ENCODE measurements at regions not wholly inside any gene's neighbourhood (a gene's known extent, or its start where the extent isn't known, plus 50 kb on each side); places are given as distances from the start of the nearest gene placed in this dataset. TPM values are rescaled to one million over a fixed set of nuclear protein-coding genes. Genes with fewer than 3 reads are reported as not detected.

- ChIA-PET POLR2A (interaction anchor here (0.9 kb wide), 1 partner anchor 99 kb away, joined by 3 read pairs; no protein-coding TSS in a partner anchor), CTCF (interaction anchor here (0.7 to 1.0 kb wide), 3 partner anchors 14 to 385 kb away, joined by 3 to 4 read pairs (median 3); no protein-coding TSS in a partner anchor)
- Histone ChIP-seq H3K4me3 (ENCODE audit: low read depth, low read length) (no peak overlapping the region), H3K9me3 (ENCODE audit: control insufficient read depth, insufficient read depth, low read length) (no peaks in the 10 kb centered on the region), H3K27ac (ENCODE audit: low read depth, low read length) (no peak overlapping the region), H3K27me3 (ENCODE audit: control insufficient read depth, insufficient read depth, low read length) (no peaks in the 10 kb centered on the region)
- no peak for TF ChIP-seq CTCF (IDR thresholded peaks at IDR 0.05; ENCODE audit: low read depth, low read length)
- DNase-seq (ENCODE audit: low read depth, low spot score) = no peak
Measured at GRCh38 chr4:113821856-113822255, 60.3 kb upstream of the CAMK2D start.

- no peaks in the 10 kb centered on the region for H3K27me3 ChIP-seq (ENCODE audit: control insufficient read depth, insufficient read depth, low read length)
- no peaks in the 10 kb centered on the region for H3K9me3 ChIP-seq (ENCODE audit: control insufficient read depth, insufficient read depth, low read length)
- H3K27ac ChIP-seq (ENCODE audit: low read depth, low read length) = no peak overlapping the region
- POLR2A ChIA-PET = interaction anchor here (0.7 kb wide), 1 partner anchor 60 kb away, joined by 3 read pairs; no protein-coding TSS in a partner anchor
- DNase-seq (ENCODE audit: low read depth, low spot score) = no peak
- H3K4me3 ChIP-seq (ENCODE audit: low read depth, low read length) = no peak overlapping the region
- TF ChIP-seq CTCF (IDR thresholded peaks at IDR 0.05; ENCODE audit: low read depth, low read length) = no peak
- CTCF ChIA-PET = no interaction called here
Measured at GRCh38 chr4:113820108-113820507, 58.6 kb upstream of the CAMK2D start.

- DNase-seq (ENCODE audit: low read depth, low spot score) = no peak
- no peaks in the 10 kb centered on the region for H3K9me3 ChIP-seq (ENCODE audit: control insufficient read depth, insufficient read depth, low read length)
- no peaks in the 10 kb centered on the region for H3K27me3 ChIP-seq (ENCODE audit: control insufficient read depth, insufficient read depth, low read length)
- POLR2A ChIA-PET = no interaction called here
- no peak for TF ChIP-seq CTCF (IDR thresholded peaks at IDR 0.05; ENCODE audit: low read depth, low read length)
- H3K4me3 ChIP-seq (ENCODE audit: low read depth, low read length) = no peak overlapping the region
- H3K27ac ChIP-seq (ENCODE audit: low read depth, low read length) = no peak overlapping the region
- CTCF ChIA-PET = no interaction called here
Measured at GRCh38 chr4:113815826-113816225, 54.3 kb upstream of the CAMK2D start.

- CTCF ChIA-PET = interaction anchor here (0.8 kb wide), 2 partner anchors 10 to 15 kb away, joined by 3 read pairs; no protein-coding TSS in a partner anchor
- H3K27ac ChIP-seq (ENCODE audit: low read depth, low read length) = no peak overlapping the region
- no peak for DNase-seq (ENCODE audit: low read depth, low spot score)
Measured at GRCh38 chr4:113811359-113811758, 49.8 kb upstream of the CAMK2D start.

More at GRCh38 chr4:113811359-113811758, 49.8 kb upstream of the CAMK2D start:
- no peak overlapping the region for H3K4me3 ChIP-seq (ENCODE audit: low read depth, low read length)
- H3K9me3 ChIP-seq (ENCODE audit: control insufficient read depth, insufficient read depth, low read length) = no peaks in the 10 kb centered on the region
- no peaks in the 10 kb centered on the region for H3K27me3 ChIP-seq (ENCODE audit: control insufficient read depth, insufficient read depth, low read length)
- TF ChIP-seq CTCF (IDR thresholded peaks at IDR 0.05; ENCODE audit: low read depth, low read length) = no peak
- POLR2A ChIA-PET = no interaction called here

Small RNAs in the stretch of these regions (small RNA-seq; reads per million reads assigned to genes)
- not detected for gene AC111193.1 (ENCODE audit: insufficient read length, low read depth)

All from AG04450 (cell line).